SK-N-SH treated with all-trans-retinoic acid at 6 μM for 48 hours (cell line): ENCODE measurements at regions not wholly inside any gene's neighbourhood (a gene's known extent, or its start where the extent isn't known, plus 50 kb on each side); places are given as distances from the start of the nearest gene placed in this dataset.

Experiments
- ATAC-seq: fragments of 200-7000 bp; cut with Tn5 transposase; 3 replicates; pipeline ENCODE4 v1.9.1; 2020; ENCODE audit warnings: mild to moderate bottlenecking, moderate library complexity
- ARNTL ChIP-seq: fragments of 450-650 bp; formaldehyde crosslinking; IDR thresholded peaks from 2 replicates; pipeline ENCODE4 v1.5.0; 2020; ENCODE audit warnings: low read depth, mild to moderate bottlenecking, moderate library complexity, borderline replicate concordance
- BACH2 ChIP-seq: fragments of 250-450 bp; sonication (Bioruptor Pico); IDR thresholded peaks from 2 replicates; pipeline ENCODE4 v1.9.0; 2021; ENCODE audit warnings: mild to moderate bottlenecking, borderline replicate concordance
- CSDC2 ChIP-seq: fragments of 250-450 bp; sonication (Bioruptor Pico); IDR thresholded peaks from 2 replicates; pipeline ENCODE4 v1.5.0; 2020; ENCODE audit warnings: mild to moderate bottlenecking, moderate library complexity
- CSRNP3 ChIP-seq: fragments of 250-450 bp; sonication (Bioruptor Pico); IDR thresholded peaks from 2 replicates; pipeline ENCODE4 v1.5.1; 2021; ENCODE audit warnings: mild to moderate bottlenecking, moderate library complexity
- ESRRG ChIP-seq: fragments of 250-450 bp; sonication (Bioruptor Pico); IDR thresholded peaks from 2 replicates; pipeline ENCODE4 v1.6.1; 2021; ENCODE audit warnings: mild to moderate bottlenecking
- GLIS3 ChIP-seq: fragments of 250-450 bp; sonication (Bioruptor Pico); IDR thresholded peaks from 2 replicates; pipeline ENCODE4 v1.5.0; 2020; ENCODE audit warnings: mild to moderate bottlenecking, moderate library complexity
- ISL1 ChIP-seq: fragments of 250-450 bp; sonication (Bioruptor Pico); IDR thresholded peaks from 2 replicates; pipeline ENCODE4 v2.1.2; 2022; ENCODE audit warnings: mild to moderate bottlenecking, moderate library complexity
- OSR1 ChIP-seq: fragments of 250-450 bp; sonication (Bioruptor Pico); IDR thresholded peaks from 2 replicates; pipeline ENCODE4 v1.8.0; 2022; ENCODE audit warnings: moderate library complexity, mild to moderate bottlenecking, inconsistent platforms
- POU6F1 ChIP-seq: fragments of 250-450 bp; sonication (Bioruptor Pico); IDR thresholded peaks from 2 replicates; pipeline ENCODE4 v1.8.0; 2021; ENCODE audit warnings: low read depth, mild to moderate bottlenecking, moderate library complexity, borderline replicate concordance
- PPARA ChIP-seq: fragments of 250-450 bp; sonication (Bioruptor Pico); IDR thresholded peaks from 2 replicates; pipeline ENCODE4 v1.5.0; 2020; ENCODE audit warnings: mild to moderate bottlenecking, borderline replicate concordance
- RARB ChIP-seq: fragments of 250-450 bp; sonication (Bioruptor Pico); IDR thresholded peaks from 2 replicates; pipeline ENCODE4 v1.8.0; 2021; ENCODE audit warnings: mild to moderate bottlenecking, moderate library complexity
- SNAI2 ChIP-seq: fragments of 250-450 bp; sonication (Bioruptor Pico); IDR thresholded peaks from 2 replicates; pipeline ENCODE4 v1.5.0; 2020; ENCODE audit warnings: mild to moderate bottlenecking, moderate library complexity
- TCF4 ChIP-seq: fragments of 250-450 bp; sonication (Bioruptor Pico); IDR thresholded peaks from 2 replicates; pipeline ENCODE4 v1.8.0; 2021; ENCODE audit warnings: mild to moderate bottlenecking, moderate library complexity, borderline replicate concordance
- TOX ChIP-seq: fragments of 250-450 bp; sonication (Bioruptor Pico); IDR thresholded peaks from 2 replicates; pipeline ENCODE4 v1.8.0; 2021; ENCODE audit warnings: mild to moderate bottlenecking, moderate library complexity, borderline replicate concordance
- ZC3H10 ChIP-seq: fragments of 250-450 bp; sonication (Bioruptor Pico); IDR thresholded peaks from 2 replicates; pipeline ENCODE4 v1.5.1; 2021; ENCODE audit warnings: mild to moderate bottlenecking, moderate library complexity
- ZFP3 ChIP-seq: fragments of 250-450 bp; sonication (Bioruptor Pico); IDR thresholded peaks from 2 replicates; pipeline ENCODE4 v1.5.0; 2020; ENCODE audit warnings: mild to moderate bottlenecking, moderate library complexity
- ZNF565 ChIP-seq: fragments of 450-650 bp; formaldehyde crosslinking; conservative IDR thresholded peaks from 2 replicates; pipeline ENCODE4 v1.5.0; 2020; ENCODE audit warnings: low read depth, mild to moderate bottlenecking, moderate library complexity
- ZNF70 ChIP-seq: fragments of 450-650 bp; formaldehyde crosslinking; IDR thresholded peaks from 2 replicates; pipeline ENCODE4 v1.5.0; 2020; ENCODE audit warnings: mild to moderate bottlenecking, moderate library complexity
- ZNF8 ChIP-seq: fragments of 450-650 bp; formaldehyde crosslinking; IDR thresholded peaks from 2 replicates; pipeline ENCODE4 v1.5.0; 2020; ENCODE audit warnings: mild to moderate bottlenecking, moderate library complexity
- TF ChIP-seq, protein P1 (sequence below): fragments of 250-450 bp; sonication (Bioruptor Pico); IDR thresholded peaks from 2 replicates; pipeline ENCODE4 v1.8.0; 2020; ENCODE audit warnings: mild to moderate bottlenecking, moderate library complexity, borderline replicate concordance
- TF ChIP-seq, protein P2 (sequence below): fragments of 250-450 bp; sonication (Bioruptor Pico); IDR thresholded peaks from 2 replicates; pipeline ENCODE4 v1.5.0; 2020; ENCODE audit warnings: mild to moderate bottlenecking, moderate library complexity
- TF ChIP-seq, protein P3 (sequence below): fragments of 250-450 bp; sonication (Bioruptor Pico); IDR thresholded peaks from 2 replicates; pipeline ENCODE4 v1.5.1; 2020; ENCODE audit warnings: low read depth, mild to moderate bottlenecking, moderate library complexity

DNA sequence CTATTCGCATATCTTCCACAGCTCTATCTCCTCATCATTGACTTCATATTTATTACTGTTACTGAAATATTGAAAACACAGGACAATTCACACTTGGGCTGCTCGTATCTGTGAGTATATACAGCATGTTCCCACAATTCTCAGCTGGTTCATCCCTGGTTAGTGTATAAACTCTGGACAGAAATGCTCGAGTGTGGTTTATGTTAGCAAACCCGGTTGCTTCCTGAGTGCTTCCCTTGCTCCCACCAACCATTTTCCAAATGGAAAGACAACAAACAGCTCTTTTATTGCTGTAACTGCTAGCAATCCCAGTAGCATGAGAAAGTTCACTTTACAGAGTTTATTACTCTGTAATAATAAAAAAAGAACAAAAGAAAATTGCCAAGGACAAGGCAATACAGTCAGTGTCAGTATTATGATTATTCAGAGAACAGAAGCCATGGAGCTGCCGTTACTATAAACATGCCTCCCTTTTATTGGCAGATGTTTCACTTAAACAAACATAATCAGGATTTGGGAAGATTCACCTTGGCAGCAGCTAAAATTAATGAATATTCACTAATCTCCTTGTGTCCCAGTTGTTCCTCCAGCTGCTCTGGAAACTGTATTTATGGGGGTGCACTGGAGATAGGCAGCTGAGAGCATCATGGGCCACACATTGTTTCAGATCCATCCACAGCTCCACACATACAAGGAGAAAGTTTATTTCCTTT is 134.1 kb upstream of the GUCY1A1 start:
- no peak for ATAC-seq

GRCh38 chr4:155530857-155531256 is 135.8 kb upstream of the GUCY1A1 start:
- TF ChIP-seq CSRNP3 (CRISPR knock-in tag), result no peak
- no peak for TF ChIP-seq ZNF70 (CRISPR knock-in tag)
- no peak for TF ChIP-seq ISL1 (CRISPR knock-in tag)
- TF ChIP-seq ZNF565 (CRISPR knock-in tag), result no peak
- no peak for TF ChIP-seq PPARA (CRISPR knock-in tag)
- no peak for TF ChIP-seq ESRRG
- TF ChIP-seq ZFP3 (CRISPR knock-in tag), result no peak
- no peak for TF ChIP-seq ARNTL (CRISPR knock-in tag)
- no peak for TF ChIP-seq TOX (CRISPR knock-in tag)
- no peak for TF ChIP-seq BACH2 (CRISPR knock-in tag)
- TF ChIP-seq ZC3H10 (CRISPR knock-in tag), result no peak
- no peak for TF ChIP-seq CSDC2 (CRISPR knock-in tag)
- no peak for TF ChIP-seq RARB (CRISPR knock-in tag)
- TF ChIP-seq, protein P1, sequence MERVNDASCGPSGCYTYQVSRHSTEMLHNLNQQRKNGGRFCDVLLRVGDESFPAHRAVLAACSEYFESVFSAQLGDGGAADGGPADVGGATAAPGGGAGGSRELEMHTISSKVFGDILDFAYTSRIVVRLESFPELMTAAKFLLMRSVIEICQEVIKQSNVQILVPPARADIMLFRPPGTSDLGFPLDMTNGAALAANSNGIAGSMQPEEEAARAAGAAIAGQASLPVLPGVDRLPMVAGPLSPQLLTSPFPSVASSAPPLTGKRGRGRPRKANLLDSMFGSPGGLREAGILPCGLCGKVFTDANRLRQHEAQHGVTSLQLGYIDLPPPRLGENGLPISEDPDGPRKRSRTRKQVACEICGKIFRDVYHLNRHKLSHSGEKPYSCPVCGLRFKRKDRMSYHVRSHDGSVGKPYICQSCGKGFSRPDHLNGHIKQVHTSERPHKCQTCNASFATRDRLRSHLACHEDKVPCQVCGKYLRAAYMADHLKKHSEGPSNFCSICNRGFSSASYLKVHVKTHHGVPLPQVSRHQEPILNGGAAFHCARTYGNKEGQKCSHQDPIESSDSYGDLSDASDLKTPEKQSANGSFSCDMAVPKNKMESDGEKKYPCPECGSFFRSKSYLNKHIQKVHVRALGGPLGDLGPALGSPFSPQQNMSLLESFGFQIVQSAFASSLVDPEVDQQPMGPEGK, result no peak
- TF ChIP-seq GLIS3 (CRISPR knock-in tag), result no peak
- no peak for ATAC-seq

More for the DNA sequence above, 134.1 kb upstream of the GUCY1A1 start:
- TF ChIP-seq PPARA (CRISPR knock-in tag), result no peak
- TF ChIP-seq POU6F1 (CRISPR knock-in tag), result no peak
- no peak for TF ChIP-seq ISL1 (CRISPR knock-in tag)
- TF ChIP-seq ZNF70 (CRISPR knock-in tag), result no peak
- TF ChIP-seq ZFP3 (CRISPR knock-in tag), result no peak
- TF ChIP-seq TOX (CRISPR knock-in tag), result no peak
- no peak for TF ChIP-seq ESRRG
- TF ChIP-seq GLIS3 (CRISPR knock-in tag), result no peak
- no peak for TF ChIP-seq ARNTL (CRISPR knock-in tag)

DNA sequence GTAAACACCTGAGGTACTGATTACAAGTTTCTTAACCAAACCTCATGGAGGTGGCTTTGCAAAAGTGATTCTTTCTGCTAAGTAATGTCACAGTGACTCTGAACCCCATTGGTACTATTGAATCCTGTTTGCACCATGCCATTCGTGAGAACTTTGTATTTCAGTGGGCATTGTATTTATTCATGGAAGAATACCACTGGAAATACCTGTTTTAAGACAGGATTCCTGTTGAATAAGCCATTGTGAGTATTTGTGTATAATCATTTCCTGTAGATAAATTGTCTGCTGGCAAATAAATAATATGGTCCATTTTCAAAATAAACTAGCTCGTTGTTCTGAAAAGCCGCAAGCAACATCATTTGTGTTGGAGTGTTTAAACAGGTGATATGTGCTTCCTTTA is 136.4 kb upstream of the GUCY1A1 start:
- no peak for ATAC-seq
- TF ChIP-seq OSR1 (CRISPR knock-in tag) (no peak), TOX (CRISPR knock-in tag) (no peak), ZNF70 (CRISPR knock-in tag) (no peak), TCF4 (CRISPR knock-in tag) (no peak), GLIS3 (CRISPR knock-in tag) (no peak), ZFP3 (CRISPR knock-in tag) (no peak), CSDC2 (CRISPR knock-in tag) (no peak), SNAI2 (CRISPR knock-in tag) (no peak), ARNTL (CRISPR knock-in tag) (no peak), ZNF8 (CRISPR knock-in tag) (no peak), ZNF565 (CRISPR knock-in tag) (no peak), ESRRG (no peak), CSRNP3 (CRISPR knock-in tag) (no peak), PPARA (CRISPR knock-in tag) (no peak), BACH2 (CRISPR knock-in tag) (no peak), POU6F1 (CRISPR knock-in tag) (no peak)
- TF ChIP-seq, protein P2, sequence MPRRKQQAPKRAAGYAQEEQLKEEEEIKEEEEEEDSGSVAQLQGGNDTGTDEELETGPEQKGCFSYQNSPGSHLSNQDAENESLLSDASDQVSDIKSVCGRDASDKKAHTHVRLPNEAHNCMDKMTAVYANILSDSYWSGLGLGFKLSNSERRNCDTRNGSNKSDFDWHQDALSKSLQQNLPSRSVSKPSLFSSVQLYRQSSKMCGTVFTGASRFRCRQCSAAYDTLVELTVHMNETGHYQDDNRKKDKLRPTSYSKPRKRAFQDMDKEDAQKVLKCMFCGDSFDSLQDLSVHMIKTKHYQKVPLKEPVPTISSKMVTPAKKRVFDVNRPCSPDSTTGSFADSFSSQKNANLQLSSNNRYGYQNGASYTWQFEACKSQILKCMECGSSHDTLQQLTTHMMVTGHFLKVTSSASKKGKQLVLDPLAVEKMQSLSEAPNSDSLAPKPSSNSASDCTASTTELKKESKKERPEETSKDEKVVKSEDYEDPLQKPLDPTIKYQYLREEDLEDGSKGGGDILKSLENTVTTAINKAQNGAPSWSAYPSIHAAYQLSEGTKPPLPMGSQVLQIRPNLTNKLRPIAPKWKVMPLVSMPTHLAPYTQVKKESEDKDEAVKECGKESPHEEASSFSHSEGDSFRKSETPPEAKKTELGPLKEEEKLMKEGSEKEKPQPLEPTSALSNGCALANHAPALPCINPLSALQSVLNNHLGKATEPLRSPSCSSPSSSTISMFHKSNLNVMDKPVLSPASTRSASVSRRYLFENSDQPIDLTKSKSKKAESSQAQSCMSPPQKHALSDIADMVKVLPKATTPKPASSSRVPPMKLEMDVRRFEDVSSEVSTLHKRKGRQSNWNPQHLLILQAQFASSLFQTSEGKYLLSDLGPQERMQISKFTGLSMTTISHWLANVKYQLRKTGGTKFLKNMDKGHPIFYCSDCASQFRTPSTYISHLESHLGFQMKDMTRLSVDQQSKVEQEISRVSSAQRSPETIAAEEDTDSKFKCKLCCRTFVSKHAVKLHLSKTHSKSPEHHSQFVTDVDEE, result no peak
- TF ChIP-seq, protein P3, sequence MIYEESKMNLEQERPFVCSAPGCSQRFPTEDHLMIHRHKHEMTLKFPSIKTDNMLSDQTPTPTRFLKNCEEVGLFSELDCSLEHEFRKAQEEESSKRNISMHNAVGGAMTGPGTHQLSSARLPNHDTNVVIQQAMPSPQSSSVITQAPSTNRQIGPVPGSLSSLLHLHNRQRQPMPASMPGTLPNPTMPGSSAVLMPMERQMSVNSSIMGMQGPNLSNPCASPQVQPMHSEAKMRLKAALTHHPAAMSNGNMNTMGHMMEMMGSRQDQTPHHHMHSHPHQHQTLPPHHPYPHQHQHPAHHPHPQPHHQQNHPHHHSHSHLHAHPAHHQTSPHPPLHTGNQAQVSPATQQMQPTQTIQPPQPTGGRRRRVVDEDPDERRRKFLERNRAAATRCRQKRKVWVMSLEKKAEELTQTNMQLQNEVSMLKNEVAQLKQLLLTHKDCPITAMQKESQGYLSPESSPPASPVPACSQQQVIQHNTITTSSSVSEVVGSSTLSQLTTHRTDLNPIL (CRISPR knock-in tag), result no peak
- TF ChIP-seq, all 23 proteins: peak for 0
